Endodermal cell (in vitro differentiated cells): ENCODE measurements at regions not wholly inside any gene's neighbourhood (a gene's known extent, or its start where the extent isn't known, plus 50 kb on each side); places are given as distances from the start of the nearest gene placed in this dataset.

Experiments
- DNase-seq: peaks from one replicate; pipeline ENCODE4 v3.0.0-alpha.2; 2017
- H3K27ac ChIP-seq: 2 replicates; pipeline ENCODE4 v1.5.1; 2013; ENCODE audit warnings: mild to moderate bottlenecking, low read depth, low read length, moderate library complexity
- H3K27me3 ChIP-seq: 2 replicates; pipeline ENCODE4 v1.6.1; 2013; ENCODE audit warnings: mild to moderate bottlenecking, low read length, moderate library complexity; ENCODE audit not compliant: insufficient read depth, control insufficient read depth, poor library complexity, severe bottlenecking
- H3K36me3 ChIP-seq: 2 replicates; pipeline ENCODE4 v1.7.0; 2013; ENCODE audit warnings: mild to moderate bottlenecking, low read length, moderate library complexity; ENCODE audit not compliant: control insufficient read depth, insufficient read depth
- H3K4me1 ChIP-seq: one replicate; pipeline ENCODE4 v1.7.0; 2013; ENCODE audit warnings: low read length; ENCODE audit not compliant: control insufficient read depth, insufficient read depth
- H3K4me3 ChIP-seq: 2 replicates; pipeline ENCODE4 v1.5.1; 2013; ENCODE audit warnings: mild to moderate bottlenecking, low read length, moderate library complexity
- H3K9ac ChIP-seq: 2 replicates; pipeline ENCODE4 v1.6.1; 2013; ENCODE audit warnings: mild to moderate bottlenecking, low read length, moderate library complexity; ENCODE audit not compliant: poor library complexity, severe bottlenecking; ENCODE audit errors: extremely low read depth
- H3K9me3 ChIP-seq: 2 replicates; pipeline ENCODE4 v1.6.1; 2013; ENCODE audit warnings: mild to moderate bottlenecking, low read length, moderate library complexity; ENCODE audit not compliant: control insufficient read depth
- H3K27ac Mint-ChIP-seq: 2 replicates; pipeline ENCODE4 v1.8.0; 2020; ENCODE audit warnings: mixed read lengths
- H3K27me3 Mint-ChIP-seq: 2 replicates; pipeline ENCODE4 v1.8.0; 2021; ENCODE audit warnings: mild to moderate bottlenecking, mixed read lengths; ENCODE audit not compliant: insufficient read depth
- H3K36me3 Mint-ChIP-seq: 2 replicates; pipeline ENCODE4 v1.8.0; 2020; ENCODE audit warnings: low read depth, mixed read lengths
- H3K4me1 Mint-ChIP-seq: 2 replicates; pipeline ENCODE4 v1.8.0; 2020; ENCODE audit warnings: mixed read lengths
- H3K4me3 Mint-ChIP-seq: 2 replicates; pipeline ENCODE4 v1.8.0; 2020; ENCODE audit warnings: mild to moderate bottlenecking, moderate library complexity, mixed read lengths
- H3K9me3 Mint-ChIP-seq: 2 replicates; pipeline ENCODE4 v1.8.0; 2020; ENCODE audit warnings: mild to moderate bottlenecking, mixed read lengths
- CTCF ChIP-seq: fragments of 200-600 bp; sonication (generic); conservative IDR thresholded peaks from 2 replicates; pipeline ENCODE4 v1.5.0; 2021; ENCODE audit warnings: antibody characterized with exemption, mild to moderate bottlenecking
- WGBS, 2 experiments: methylation state at CpG; one replicate each; pipeline versions ENCODE4 v1.1.5 to v1.1.7; 2013; ENCODE audit warnings: missing lambda C conversion rate in 2 of 2, mixed read lengths in 1 of 2; ENCODE audit not compliant: insufficient coverage in 1 of 2, insufficient read length in 1 of 2; 5-methylcytosine and 5-hydroxymethylcytosine counted together

GRCh38 chr4:158327525-158327924, 117.2 kb downstream of the TMEM144 start:
- Histone ChIP-seq H3K9ac (no peak overlapping the region), H3K9me3 (no peaks in the 10 kb centered on the region), H3K36me3 (no peaks in the 10 kb centered on the region), H3K27ac (no peak overlapping the region), H3K4me3 (no peak overlapping the region), H3K27me3 (no peaks in the 10 kb centered on the region), H3K4me1 (no peaks in the 10 kb centered on the region)
- TF ChIP-seq CTCF = no peak
- Mint-ChIP-seq H3K4me3 (no peak overlapping the region), H3K9me3 (peaks cover 5% of the 10 kb centered on the region), H3K4me1 (peaks cover 2% of the 10 kb centered on the region), H3K27ac (no peak overlapping the region), H3K27me3 (no peaks in the 10 kb centered on the region), H3K36me3 (no peaks in the 10 kb centered on the region)
- WGBS, 2 experiments = 74 to 96% methylated on average over 3 to 5 of the region's 5 CpGs
- DNase-seq = peak; percentile 71

DNA sequence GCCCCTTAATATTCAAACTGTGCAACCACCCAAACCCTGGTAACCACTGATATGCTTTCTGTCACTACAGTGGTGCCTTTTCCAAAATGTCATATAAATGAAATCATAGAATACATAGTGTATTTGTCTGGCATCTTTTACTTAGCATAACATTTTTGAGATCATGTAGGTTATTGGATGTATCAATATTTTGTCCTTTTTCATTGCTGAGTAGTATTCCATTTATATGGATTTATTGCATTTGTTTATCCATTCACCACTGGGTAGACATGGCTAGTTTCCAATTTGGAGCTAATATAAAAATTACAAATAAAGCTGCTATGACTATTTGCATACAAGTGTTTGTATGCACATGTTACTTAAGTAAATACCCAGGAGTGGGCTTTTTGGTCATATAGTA, 121.6 kb downstream of the TMEM144 start:
- Histone ChIP-seq H3K9me3 (no peaks in the 10 kb centered on the region), H3K27me3 (no peaks in the 10 kb centered on the region), H3K27ac (no peak overlapping the region), H3K4me3 (no peak overlapping the region), H3K36me3 (no peaks in the 10 kb centered on the region), H3K9ac (no peak overlapping the region), H3K4me1 (no peaks in the 10 kb centered on the region)
- no peak overlapping the region for H3K4me3 Mint-ChIP-seq
- no peaks in the 10 kb centered on the region for H3K27me3 Mint-ChIP-seq
- no peak for DNase-seq
- peaks cover 5% of the 10 kb centered on the region for H3K9me3 Mint-ChIP-seq
- no peak for TF ChIP-seq CTCF
- H3K36me3 Mint-ChIP-seq = no peaks in the 10 kb centered on the region
- peaks cover 10% of the 10 kb centered on the region for H3K4me1 Mint-ChIP-seq
- no peak overlapping the region for H3K27ac Mint-ChIP-seq

- no peak overlapping the region for H3K4me3 ChIP-seq
- no peaks in the 10 kb centered on the region for H3K36me3 Mint-ChIP-seq
- peak; percentile 71 for DNase-seq
- H3K27ac ChIP-seq = no peak overlapping the region
- TF ChIP-seq CTCF = no peak
- no peaks in the 10 kb centered on the region for H3K9me3 ChIP-seq
- 54 to 58% methylated on average over 2 of the region's 3 CpGs for WGBS, 2 experiments
- H3K27me3 ChIP-seq = no peaks in the 10 kb centered on the region
- H3K4me3 Mint-ChIP-seq = no peak overlapping the region
- no peaks in the 10 kb centered on the region for H3K27me3 Mint-ChIP-seq
- peaks cover 8% of the 10 kb centered on the region for H3K4me1 Mint-ChIP-seq
- H3K4me1 ChIP-seq = no peaks in the 10 kb centered on the region
- H3K36me3 ChIP-seq = no peaks in the 10 kb centered on the region
- no peak overlapping the region for H3K9ac ChIP-seq
- peaks cover 5% of the 10 kb centered on the region for H3K9me3 Mint-ChIP-seq
- H3K27ac Mint-ChIP-seq = no peak overlapping the region
Measured at GRCh38 chr4:158333820-158334219, 123.5 kb downstream of the TMEM144 start.
